ENCODE measurements at regions not wholly inside any gene's neighbourhood (a gene's known extent, or its start where the extent isn't known, plus 50 kb on each side); places are given as distances from the start of the nearest gene placed in this dataset.

- H3K4me1 Mint-ChIP-seq (ENCODE audit: low read depth, unreplicated experiment) = no peaks in the 10 kb centered on the region
- no peak for TF ChIP-seq CTCF (IDR thresholded peaks at IDR 0.05; ENCODE audit: insufficient read depth in 1 of 2, low read depth in 1 of 2, low read length in 1 of 2, severe bottlenecking in 1 of 2, unreplicated experiment in 1 of 2)
- no peak overlapping the region for H3K4me3 Mint-ChIP-seq (ENCODE audit: unreplicated experiment)
- no peaks in the 10 kb centered on the region for H3K36me3 Mint-ChIP-seq (ENCODE audit: insufficient read depth, unreplicated experiment)
- DNase-seq = no peak
- POLR2A ChIA-PET = no interaction called here
- Histone ChIP-seq H3K4me3 (ENCODE audit: low read depth, low read length) (no peak overlapping the region), H3K27me3 (replicated peaks; ENCODE audit: control insufficient read depth, insufficient read depth, low read length) (no peaks in the 10 kb centered on the region), H3K4me1 (no peaks in the 10 kb centered on the region), H3K9me3 (no peaks in the 10 kb centered on the region), H3K36me3 (ENCODE audit: control insufficient read depth, insufficient read depth, low read length) (no peaks in the 10 kb centered on the region)
- no peaks in the 10 kb centered on the region for H3K9me3 Mint-ChIP-seq (ENCODE audit: unreplicated experiment)
- H3K27me3 Mint-ChIP-seq (ENCODE audit: insufficient read depth, unreplicated experiment) = peaks cover 3% of the 10 kb centered on the region
- CTCF ChIA-PET = no interaction called here
- intact Hi-C loops (cut with micrococcal nuclease; ENCODE audit: unreplicated experiment) = no loop called here
- no TSS peak for BruUV-seq (replicated peaks)
- no peak overlapping the region for H3K27ac Mint-ChIP-seq (ENCODE audit: unreplicated experiment)
Observed at GRCh38 chr14:26703686-26704366, 106.0 kb upstream of the NOVA1 start.

GRCh38 chr14:26707234-26707633 lies 109.4 kb upstream of the NOVA1 start:
- no peaks in the 10 kb centered on the region for H3K9me3 ChIP-seq
- TF ChIP-seq CTCF (IDR thresholded peaks at IDR 0.05; ENCODE audit: insufficient read depth in 1 of 2, low read depth in 1 of 2, low read length in 1 of 2, severe bottlenecking in 1 of 2, unreplicated experiment in 1 of 2) = no peak
- DNase-seq = no peak
- intact Hi-C loops (cut with micrococcal nuclease; ENCODE audit: unreplicated experiment) = no loop called here
- H3K4me1 ChIP-seq = no peaks in the 10 kb centered on the region
- H3K4me3 ChIP-seq (ENCODE audit: low read depth, low read length) = no peak overlapping the region
- H3K27ac Mint-ChIP-seq (ENCODE audit: unreplicated experiment) = no peak overlapping the region
- BruUV-seq (replicated peaks) = no TSS peak
- ChIA-PET POLR2A (no interaction called here), CTCF (no interaction called here)
- no peaks in the 10 kb centered on the region for H3K36me3 Mint-ChIP-seq (ENCODE audit: insufficient read depth, unreplicated experiment)
- H3K4me3 Mint-ChIP-seq (ENCODE audit: unreplicated experiment) = no peak overlapping the region
- H3K4me1 Mint-ChIP-seq (ENCODE audit: low read depth, unreplicated experiment) = no peaks in the 10 kb centered on the region
- H3K36me3 ChIP-seq (ENCODE audit: control insufficient read depth, insufficient read depth, low read length) = no peaks in the 10 kb centered on the region
- no peaks in the 10 kb centered on the region for H3K27me3 ChIP-seq (replicated peaks; ENCODE audit: control insufficient read depth, insufficient read depth, low read length)
- no peaks in the 10 kb centered on the region for H3K9me3 Mint-ChIP-seq (ENCODE audit: unreplicated experiment)
- peaks cover 3% of the 10 kb centered on the region for H3K27me3 Mint-ChIP-seq (ENCODE audit: insufficient read depth, unreplicated experiment)

- no peaks in the 10 kb centered on the region for H3K36me3 ChIP-seq (ENCODE audit: control insufficient read depth, insufficient read depth, low read length)
- no peaks in the 10 kb centered on the region for H3K9me3 Mint-ChIP-seq (ENCODE audit: unreplicated experiment)
- no peaks in the 10 kb centered on the region for H3K27me3 ChIP-seq (replicated peaks; ENCODE audit: control insufficient read depth, insufficient read depth, low read length)
- no peak for TF ChIP-seq CTCF (IDR thresholded peaks at IDR 0.05; ENCODE audit: insufficient read depth in 1 of 2, low read depth in 1 of 2, low read length in 1 of 2, severe bottlenecking in 1 of 2, unreplicated experiment in 1 of 2)
- ChIA-PET POLR2A (no interaction called here), CTCF (no interaction called here)
- no peaks in the 10 kb centered on the region for H3K4me1 ChIP-seq
- no TSS peak for BruUV-seq (replicated peaks)
- H3K27ac Mint-ChIP-seq (ENCODE audit: unreplicated experiment) = no peak overlapping the region
- no peak overlapping the region for H3K4me3 Mint-ChIP-seq (ENCODE audit: unreplicated experiment)
- DNase-seq = no peak
- no peaks in the 10 kb centered on the region for H3K9me3 ChIP-seq
- no peak overlapping the region for H3K4me3 ChIP-seq (ENCODE audit: low read depth, low read length)
- intact Hi-C loops (cut with micrococcal nuclease; ENCODE audit: unreplicated experiment) = no loop called here
- H3K36me3 Mint-ChIP-seq (ENCODE audit: insufficient read depth, unreplicated experiment) = no peaks in the 10 kb centered on the region
- no peaks in the 10 kb centered on the region for H3K4me1 Mint-ChIP-seq (ENCODE audit: low read depth, unreplicated experiment)
- H3K27me3 Mint-ChIP-seq (ENCODE audit: insufficient read depth, unreplicated experiment) = peaks cover 6% of the 10 kb centered on the region
Observed at GRCh38 chr14:26709019-26709418, 111.2 kb upstream of the NOVA1 start.

All from Caco-2 (cell line).